T-helper 1 cell treated with Interleukin-12 subunit alpha and Interleukin-12 subunit beta and Interleukin-4 antibody, amounts not matched to agents 30 ng/mL and 1 ng/mL, for 36 hours (primary cell): ENCODE measurements at regions not wholly inside any gene's neighbourhood (a gene's known extent, or its start where the extent isn't known, plus 50 kb on each side); places are given as distances from the start of the nearest gene placed in this dataset.
"Not testable (repeated sequence)": the region's sequence is repeated elsewhere in the genome, so short reads cannot be mapped to it uniquely, and the experiment has no call there.

ENCODE experiments used
- intact Hi-C: fragments of 100-400 bp; cut with micrococcal nuclease; formaldehyde crosslinking; loops from one replicate; pipeline ENCODE4 v1.15.1; 2024

- intact Hi-C loops = no loop called here
Measured at GRCh38 chr6:140494321-140495108, 1120.1 kb upstream of the CITED2 start.

GRCh38 chr6:140493470-140493869 lies 1119.0 kb upstream of the CITED2 start:
- intact Hi-C loops = not testable (repeated sequence)

- intact Hi-C loops = no loop called here
Measured at GRCh38 chr6:140490081-140490480, 1115.6 kb upstream of the CITED2 start.

- intact Hi-C loops = loop anchor here (2.0 kb wide), 1 partner anchor 99 kb away; no protein-coding TSS in a partner anchor
Measured at GRCh38 chr6:140487586-140487985, 1113.1 kb upstream of the CITED2 start.

GRCh38 chr6:140486450-140487361 lies 1112.3 kb upstream of the CITED2 start:
- intact Hi-C loops = loop anchor here (2.0 kb wide), 1 partner anchor 100 kb away; no protein-coding TSS in a partner anchor

GRCh38 chr6:140485740-140486449 lies 1111.4 kb upstream of the CITED2 start:
- intact Hi-C loops = loop anchor here (2.0 kb wide), 1 partner anchor 101 kb away; no protein-coding TSS in a partner anchor

- intact Hi-C loops = no loop called here
Measured at GRCh38 chr6:140480852-140481251, 1106.4 kb upstream of the CITED2 start.

GRCh38 chr6:140478631-140479030 lies 1104.2 kb upstream of the CITED2 start:
- intact Hi-C loops = no loop called here

GRCh38 chr6:140475086-140475485 lies 1100.6 kb upstream of the CITED2 start:
- intact Hi-C loops = no loop called here

GRCh38 chr6:140464720-140465119 lies 1090.3 kb upstream of the CITED2 start:
- intact Hi-C loops = no loop called here

GRCh38 chr6:140463312-140463710 lies 1088.9 kb upstream of the CITED2 start:
- intact Hi-C loops = no loop called here

- intact Hi-C loops = no loop called here
Measured at GRCh38 chr6:140462453-140463311, 1088.2 kb upstream of the CITED2 start.

- intact Hi-C loops = no loop called here
Measured at GRCh38 chr6:140462076-140462452, 1087.6 kb upstream of the CITED2 start.

- intact Hi-C loops = no loop called here
Measured at GRCh38 chr6:140460267-140460666, 1085.8 kb upstream of the CITED2 start.

GRCh38 chr6:140459209-140459608 lies 1084.8 kb upstream of the CITED2 start:
- intact Hi-C loops = no loop called here

- intact Hi-C loops = no loop called here
Measured at GRCh38 chr6:140446241-140446640, 1071.8 kb upstream of the CITED2 start.

- intact Hi-C loops = no loop called here
Measured at GRCh38 chr6:140445474-140446004, 1071.1 kb upstream of the CITED2 start.

GRCh38 chr6:140443112-140443511 lies 1068.7 kb upstream of the CITED2 start:
- intact Hi-C loops = not testable (repeated sequence)

GRCh38 chr6:140441256-140441655 lies 1066.8 kb upstream of the CITED2 start:
- intact Hi-C loops = no loop called here

GRCh38 chr6:140440223-140440835 lies 1065.9 kb upstream of the CITED2 start:
- intact Hi-C loops = no loop called here
